GM10248 (cell line): ENCODE measurements at regions not wholly inside any gene's neighbourhood (a gene's known extent, or its start where the extent isn't known, plus 50 kb on each side); places are given as distances from the start of the nearest gene placed in this dataset.

Source experiments
- CTCF ChIA-PET: fragments of 300-600 bp; sonication (Branson Sonifier 250); formaldehyde crosslinking; extraction: SDS; loops from one replicate; lab custom pipeline; 2021; ENCODE audit warnings: antibody characterized with exemption; lab: Yijun Ruan, JAX
- POLR2A ChIA-PET: fragments of 350-650 bp; sonication (Branson Sonifier 250); formaldehyde crosslinking; extraction: SDS; loops from one replicate; lab custom pipeline; 2020; ENCODE audit warnings: antibody characterized with exemption; lab: Yijun Ruan, JAX
- DNase-seq: peaks from one replicate; pipeline ENCODE4 v3.0.0; 2012; ENCODE audit errors: extremely low spot score
- CTCF ChIP-seq: IDR thresholded peaks from 2 replicates; pipeline ENCODE4 v1.5.1; 2012; ENCODE audit warnings: mild to moderate bottlenecking, low read depth; ENCODE audit errors: extremely low read depth, missing control alignments, control extremely low read depth

DNA sequence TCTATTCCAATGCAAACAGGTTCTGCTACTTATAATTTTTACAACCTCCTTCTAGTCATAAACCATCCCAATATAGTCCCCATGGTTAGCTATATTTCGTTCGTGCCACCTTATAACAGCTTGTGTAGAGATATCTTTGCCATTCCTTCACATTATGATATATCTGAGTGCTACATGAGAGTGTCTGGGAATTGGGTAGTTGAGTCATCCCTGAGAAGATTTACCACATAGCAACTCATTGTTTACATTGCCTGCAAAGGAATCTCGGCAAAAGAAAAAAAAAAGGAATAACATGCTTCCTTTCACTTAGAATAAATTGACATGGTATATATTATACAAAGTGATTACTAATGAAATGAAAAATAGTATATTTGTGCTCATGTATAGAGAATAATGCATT is 86.0 kb upstream of the VGLL3 start:
- TF ChIP-seq CTCF = no peak
- ChIA-PET CTCF (interaction anchor here (1.7 kb wide), 1 partner anchor 25 kb away, joined by 4 read pairs; no protein-coding TSS in a partner anchor), POLR2A (no interaction called here)
- DNase-seq = no peak

GRCh38 chr3:87073496-87074145 is 82.7 kb upstream of the VGLL3 start:
- TF ChIP-seq CTCF = no peak
- CTCF ChIA-PET = interaction anchor here (0.9 to 1.5 kb wide), 2 partner anchors 16 to 21 kb away, joined by 3 to 5 read pairs; no protein-coding TSS in a partner anchor
- POLR2A ChIA-PET = no interaction called here
- no peak for DNase-seq

- DNase-seq = no peak
- POLR2A ChIA-PET = no interaction called here
- no peak for TF ChIP-seq CTCF
- CTCF ChIA-PET = interaction anchor here (1.3 to 1.8 kb wide), 2 partner anchors 10 to 14 kb away, joined by 3 to 6 read pairs; no protein-coding TSS in a partner anchor
Measured at GRCh38 chr3:87072446-87072845, 81.5 kb upstream of the VGLL3 start.

DNA sequence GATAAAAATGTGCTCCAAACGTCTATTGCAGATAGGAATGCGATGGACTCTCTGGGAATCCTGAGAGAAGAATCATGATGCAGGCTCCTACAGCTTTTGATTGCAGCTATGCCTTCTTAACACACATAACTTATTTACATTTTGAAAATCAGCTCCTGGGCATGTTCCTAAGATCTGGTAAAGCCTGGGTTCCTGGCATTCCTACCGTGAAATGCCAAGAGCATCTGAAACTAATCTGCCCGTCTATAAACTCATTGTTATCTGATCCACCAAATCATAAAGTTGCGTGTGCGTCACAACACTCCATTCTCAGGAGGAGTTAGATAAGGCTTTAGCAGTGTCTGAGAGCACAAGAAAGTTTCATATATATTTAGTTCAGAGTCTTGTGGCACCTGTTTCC is 79.0 kb upstream of the VGLL3 start:
- no peak for TF ChIP-seq CTCF
- POLR2A ChIA-PET = no interaction called here
- no peak for DNase-seq
- CTCF ChIA-PET = interaction anchor here (0.7 kb wide), 1 partner anchor 20 kb away, joined by 3 read pairs; no protein-coding TSS in a partner anchor

GRCh38 chr3:87069021-87069420 is 78.1 kb upstream of the VGLL3 start:
- DNase-seq = no peak
- no peak for TF ChIP-seq CTCF
- ChIA-PET CTCF (interaction anchor here (1.4 kb wide), 1 partner anchor 13 kb away, joined by 4 read pairs; no protein-coding TSS in a partner anchor), POLR2A (no interaction called here)

- ChIA-PET POLR2A (no interaction called here), CTCF (interaction anchor here (1.3 to 1.6 kb wide), 2 partner anchors 9 to 12 kb away, joined by 4 to 5 read pairs; no protein-coding TSS in a partner anchor)
- no peak for DNase-seq
- no peak for TF ChIP-seq CTCF
Measured at GRCh38 chr3:87062685-87063084, 71.7 kb upstream of the VGLL3 start.
